ENCODE measurements at regions not wholly inside any gene's neighbourhood (a gene's known extent, or its start where the extent isn't known, plus 50 kb on each side); places are given as distances from the start of the nearest gene placed in this dataset.
"Not testable (repeated sequence)": the region's sequence is repeated elsewhere in the genome, so short reads cannot be mapped to it uniquely, and the experiment has no call there.

DNA sequence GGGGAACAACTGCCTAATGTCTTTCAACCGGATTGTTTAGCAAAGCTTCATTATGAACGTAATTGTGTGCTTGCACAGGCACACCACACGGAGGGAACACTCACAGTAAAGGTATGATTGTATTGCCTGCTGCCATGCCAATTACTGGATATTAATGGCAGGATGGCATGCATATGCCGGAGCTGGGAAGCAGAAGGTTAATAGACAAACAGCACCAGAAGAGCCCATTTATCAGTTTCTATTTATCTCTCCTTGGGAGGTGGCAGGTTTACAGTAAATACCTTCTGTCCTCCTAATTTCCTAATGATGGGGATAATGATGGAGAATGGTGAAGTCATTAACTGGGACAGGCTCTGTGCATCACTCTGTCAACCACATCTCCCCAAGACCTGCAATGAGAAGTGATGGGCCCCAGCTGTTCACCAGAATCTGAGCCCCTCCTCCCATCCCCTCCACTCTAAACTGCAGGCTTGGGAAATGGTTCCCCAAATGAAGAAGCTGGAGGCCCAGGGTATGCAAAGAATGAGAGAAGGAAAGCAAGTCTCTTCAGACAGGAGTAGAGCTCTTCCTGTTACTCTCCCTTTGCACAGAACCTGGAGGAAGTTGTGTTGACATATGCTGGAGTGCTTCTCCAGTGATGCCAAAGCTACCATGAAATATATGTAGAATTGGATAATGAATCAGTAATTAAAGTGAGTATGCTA, 160.8 kb downstream of the NAA11 start:
- H3K27ac ChIP-seq, result no peak overlapping the region
- no peak overlapping the region for H3K9ac ChIP-seq (ENCODE audit: insufficient read length)
- TF ChIP-seq POLR2AphosphoS5 (IDR thresholded peaks at IDR 0.05; ENCODE audit: borderline replicate concordance, low read depth, low read length) (no peak), FOXP2 (optimal IDR thresholded peaks at IDR 0.05; ENCODE audit: control extremely low read depth, extremely low read length, insufficient read depth) (no peak), EZH2 (IDR thresholded peaks at IDR 0.05) (no peak)
- H3K4me3 ChIP-seq, result no peak overlapping the region
- no peaks in the 10 kb centered on the region for H3K36me3 ChIP-seq (ENCODE audit: insufficient read depth, low read length)
- no peaks in the 10 kb centered on the region for H3K9me3 ChIP-seq (ENCODE audit: low read depth, low read length)
- no peak for DNase-seq (ENCODE audit: low read depth, low spot score)

DNA sequence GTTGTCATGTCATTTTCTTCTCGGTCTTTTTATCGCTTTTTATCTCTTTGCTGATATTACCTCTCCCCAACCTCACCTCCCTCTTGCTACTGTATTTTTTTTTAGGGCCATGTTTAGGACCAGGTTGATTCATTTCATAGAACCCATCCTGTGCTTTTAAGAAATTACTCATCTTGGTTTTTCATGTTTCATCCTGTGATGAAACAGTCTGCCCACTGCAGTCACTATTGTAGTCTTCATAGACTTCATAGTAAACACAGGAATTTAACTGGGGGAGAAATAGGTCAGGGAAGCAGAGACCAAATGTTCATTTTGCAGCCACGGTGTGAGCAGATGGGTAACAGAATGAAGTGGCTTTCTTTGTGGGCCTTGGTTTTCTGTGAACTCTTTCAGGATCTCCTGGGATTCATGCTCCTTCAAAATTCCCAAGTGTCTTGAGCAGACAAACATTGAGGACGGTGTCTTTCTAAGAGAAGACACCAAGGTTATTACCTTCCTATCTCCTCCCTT, 161.8 kb downstream of the NAA11 start:
- H3K9me3 ChIP-seq (ENCODE audit: low read depth, low read length), result no peaks in the 10 kb centered on the region
- no peak for TF ChIP-seq POLR2AphosphoS5 (IDR thresholded peaks at IDR 0.05; ENCODE audit: borderline replicate concordance, low read depth, low read length)
- no peak for TF ChIP-seq EZH2 (IDR thresholded peaks at IDR 0.05)
- no peak for TF ChIP-seq FOXP2 (optimal IDR thresholded peaks at IDR 0.05; ENCODE audit: control extremely low read depth, extremely low read length, insufficient read depth)
- H3K27ac ChIP-seq, result no peak overlapping the region
- H3K36me3 ChIP-seq (ENCODE audit: insufficient read depth, low read length), result no peaks in the 10 kb centered on the region
- H3K4me3 ChIP-seq, result no peak overlapping the region
- H3K9ac ChIP-seq (ENCODE audit: insufficient read length), result no peak overlapping the region
- no peak for DNase-seq (ENCODE audit: low read depth, low spot score)

DNA sequence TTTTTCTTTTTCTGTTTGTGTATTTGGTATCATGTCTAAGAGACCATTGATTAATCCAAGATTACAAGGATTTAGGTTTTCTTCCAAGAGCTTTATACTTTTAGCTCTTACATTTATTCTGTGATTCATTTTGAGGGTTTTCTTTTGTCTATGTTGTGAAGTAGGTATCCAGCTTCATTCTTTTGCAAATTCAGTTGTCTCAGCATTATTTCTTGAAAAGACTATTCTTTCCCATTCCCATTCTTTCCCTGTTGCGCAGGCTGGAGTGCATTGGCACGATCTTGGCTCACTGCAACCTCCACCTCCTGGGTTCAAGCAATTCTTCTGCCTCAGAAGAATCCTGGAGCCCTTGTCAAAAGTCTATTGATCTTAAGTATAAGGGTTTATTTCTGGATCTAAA, 164.9 kb downstream of the NAA11 start:
- no peak for DNase-seq (ENCODE audit: low read depth, low spot score)
- no peak for TF ChIP-seq POLR2AphosphoS5 (IDR thresholded peaks at IDR 0.05; ENCODE audit: borderline replicate concordance, low read depth, low read length)
- no peak for TF ChIP-seq FOXP2 (optimal IDR thresholded peaks at IDR 0.05; ENCODE audit: control extremely low read depth, extremely low read length, insufficient read depth)
- TF ChIP-seq EZH2 (IDR thresholded peaks at IDR 0.05), result no peak
- Histone ChIP-seq H3K27ac (no peak overlapping the region), H3K9ac (ENCODE audit: insufficient read length) (no peak overlapping the region), H3K4me3 (no peak overlapping the region), H3K36me3 (ENCODE audit: insufficient read depth, low read length) (no peaks in the 10 kb centered on the region), H3K9me3 (ENCODE audit: low read depth, low read length) (no peaks in the 10 kb centered on the region)

DNA sequence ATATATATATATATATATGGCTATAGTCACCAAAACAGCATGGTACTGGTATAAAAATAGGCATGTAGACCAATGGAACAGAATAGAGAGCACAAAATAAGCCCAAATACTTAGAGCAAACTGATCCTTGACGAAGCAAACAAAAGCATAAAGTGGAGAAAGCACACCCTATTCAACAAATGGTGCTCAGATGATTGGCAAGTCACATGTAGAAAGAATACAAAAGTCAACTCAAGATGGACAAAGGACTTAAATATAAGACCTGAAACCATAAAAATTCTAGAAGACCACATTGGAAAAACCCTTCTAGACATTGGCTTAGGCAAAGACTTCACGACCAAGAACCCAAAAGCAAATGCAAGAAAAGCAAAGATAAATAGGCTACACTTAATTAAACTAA, 167.2 kb downstream of the NAA11 start:
- not testable (repeated sequence) for H3K9me3 ChIP-seq (ENCODE audit: low read depth, low read length); H3K27ac ChIP-seq; H3K36me3 ChIP-seq (ENCODE audit: insufficient read depth, low read length); H3K9ac ChIP-seq (ENCODE audit: insufficient read length); H3K4me3 ChIP-seq; DNase-seq (ENCODE audit: low read depth, low spot score)

DNA sequence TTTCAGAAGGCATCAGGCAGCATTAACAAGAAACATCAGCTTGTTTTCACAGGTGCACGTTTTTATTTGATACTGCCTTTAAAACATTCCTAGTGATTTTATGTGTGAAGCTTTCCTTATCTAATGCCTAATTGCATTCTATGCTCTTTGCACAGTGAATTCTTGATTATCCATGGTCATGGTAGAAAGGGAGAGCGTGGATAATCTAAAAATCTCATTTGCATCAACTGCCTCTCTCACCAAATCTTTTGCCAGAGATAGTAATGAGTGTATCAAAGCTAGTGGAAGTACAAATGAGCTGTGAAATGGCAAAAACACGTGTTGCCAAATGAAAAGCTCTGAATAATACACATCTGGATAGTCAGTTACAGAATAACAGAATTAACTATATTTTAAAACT, 170.5 kb downstream of the NAA11 start:
- H3K27ac ChIP-seq, result no peak overlapping the region
- H3K4me3 ChIP-seq, result no peak overlapping the region
- no peak overlapping the region for H3K9ac ChIP-seq (ENCODE audit: insufficient read length)
- H3K9me3 ChIP-seq (ENCODE audit: low read depth, low read length), result no peaks in the 10 kb centered on the region
- peak; percentile 8 for DNase-seq (ENCODE audit: low read depth, low spot score)
- H3K36me3 ChIP-seq (ENCODE audit: insufficient read depth, low read length), result no peaks in the 10 kb centered on the region
- TF ChIP-seq FOXP2 (optimal IDR thresholded peaks at IDR 0.05; ENCODE audit: control extremely low read depth, extremely low read length, insufficient read depth) (no peak), POLR2AphosphoS5 (IDR thresholded peaks at IDR 0.05; ENCODE audit: borderline replicate concordance, low read depth, low read length) (no peak), EZH2 (IDR thresholded peaks at IDR 0.05) (no peak)

DNA sequence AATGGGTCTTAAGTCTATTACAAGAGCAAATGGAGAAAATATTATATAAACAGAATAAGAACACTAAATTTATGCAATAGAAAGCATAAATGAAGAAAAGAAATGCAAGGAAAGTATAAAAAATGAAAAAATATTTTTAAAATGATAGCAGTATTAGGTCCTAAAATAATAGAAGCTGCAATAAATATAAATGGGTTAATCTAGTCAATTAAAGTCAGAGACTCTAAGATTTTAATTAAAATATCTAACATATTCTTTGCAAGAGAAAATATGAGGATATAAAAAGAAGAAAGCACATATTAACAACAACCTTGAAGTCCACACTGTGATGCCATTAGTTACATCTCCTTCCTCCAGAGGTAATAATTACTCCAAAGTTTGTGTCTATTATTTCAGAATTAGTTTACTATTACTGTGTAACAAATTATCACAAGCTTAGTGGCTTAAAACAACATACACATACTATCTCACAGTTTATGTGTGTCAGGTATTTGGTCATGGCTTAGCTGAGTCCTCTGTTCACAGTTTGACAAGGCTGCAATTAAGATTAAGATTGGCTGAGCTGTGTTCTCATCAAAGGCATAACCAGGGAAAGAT, 174.9 kb downstream of the NAA11 start:
- Histone ChIP-seq H3K9me3 (ENCODE audit: low read depth, low read length) (no peaks in the 10 kb centered on the region), H3K27ac (no peak overlapping the region), H3K4me3 (no peak overlapping the region), H3K9ac (ENCODE audit: insufficient read length) (no peak overlapping the region), H3K36me3 (ENCODE audit: insufficient read depth, low read length) (no peaks in the 10 kb centered on the region)
- DNase-seq (ENCODE audit: low read depth, low spot score), result no peak
- TF ChIP-seq POLR2AphosphoS5 (IDR thresholded peaks at IDR 0.05; ENCODE audit: borderline replicate concordance, low read depth, low read length) (no peak), EZH2 (IDR thresholded peaks at IDR 0.05) (no peak), FOXP2 (optimal IDR thresholded peaks at IDR 0.05; ENCODE audit: control extremely low read depth, extremely low read length, insufficient read depth) (no peak)

DNA sequence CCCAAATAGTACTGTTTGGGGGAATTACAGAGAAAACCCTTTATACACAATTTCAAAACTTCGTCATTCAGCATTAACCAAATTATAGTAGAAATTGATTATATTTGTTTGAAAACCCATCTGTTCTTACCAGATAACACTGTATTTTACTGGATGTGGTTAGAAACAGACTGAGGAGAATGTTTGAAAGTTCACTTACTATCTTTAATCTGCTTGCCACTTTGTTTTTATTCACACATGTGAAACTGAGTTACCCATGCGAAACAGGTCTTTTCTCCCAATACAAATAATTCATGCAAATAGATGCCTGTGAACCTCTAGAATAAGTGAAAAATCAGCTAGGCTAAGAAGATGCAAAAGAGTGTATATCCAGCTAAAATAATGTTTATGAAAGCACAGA, 177.5 kb downstream of the NAA11 start:
- Histone ChIP-seq H3K36me3 (ENCODE audit: insufficient read depth, low read length) (no peaks in the 10 kb centered on the region), H3K4me3 (no peak overlapping the region), H3K9ac (ENCODE audit: insufficient read length) (no peak overlapping the region), H3K9me3 (ENCODE audit: low read depth, low read length) (no peaks in the 10 kb centered on the region), H3K27ac (no peak overlapping the region)
- DNase-seq (ENCODE audit: low read depth, low spot score), result no peak
- TF ChIP-seq POLR2AphosphoS5 (IDR thresholded peaks at IDR 0.05; ENCODE audit: borderline replicate concordance, low read depth, low read length) (no peak), EZH2 (IDR thresholded peaks at IDR 0.05) (no peak), FOXP2 (optimal IDR thresholded peaks at IDR 0.05; ENCODE audit: control extremely low read depth, extremely low read length, insufficient read depth) (no peak)

DNA sequence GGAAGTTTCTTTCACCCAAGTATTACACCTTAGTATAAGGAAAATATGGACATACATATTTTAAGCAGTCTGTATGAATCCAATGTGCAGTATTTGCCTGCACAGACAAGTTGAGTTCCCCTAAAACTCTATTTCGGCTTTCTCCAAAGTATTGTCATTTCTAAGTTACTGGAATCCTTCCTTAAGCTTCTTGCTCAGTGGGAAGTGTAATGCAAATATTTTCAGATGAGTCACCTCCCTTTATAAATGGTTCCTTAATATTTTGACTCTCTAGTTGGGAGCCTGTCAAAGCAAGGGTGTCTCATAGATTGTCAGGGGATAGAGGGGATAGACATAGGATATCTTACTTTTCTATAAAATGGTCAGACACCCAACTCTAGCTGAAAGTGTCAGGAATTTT, 178.6 kb downstream of the NAA11 start:
- Histone ChIP-seq H3K9ac (ENCODE audit: insufficient read length) (no peak overlapping the region), H3K4me3 (no peak overlapping the region), H3K9me3 (ENCODE audit: low read depth, low read length) (no peaks in the 10 kb centered on the region), H3K27ac (no peak overlapping the region), H3K36me3 (ENCODE audit: insufficient read depth, low read length) (no peaks in the 10 kb centered on the region)
- TF ChIP-seq EZH2 (IDR thresholded peaks at IDR 0.05) (no peak), POLR2AphosphoS5 (IDR thresholded peaks at IDR 0.05; ENCODE audit: borderline replicate concordance, low read depth, low read length) (no peak), FOXP2 (optimal IDR thresholded peaks at IDR 0.05; ENCODE audit: control extremely low read depth, extremely low read length, insufficient read depth) (no peak)
- DNase-seq (ENCODE audit: low read depth, low spot score), result no peak

DNA sequence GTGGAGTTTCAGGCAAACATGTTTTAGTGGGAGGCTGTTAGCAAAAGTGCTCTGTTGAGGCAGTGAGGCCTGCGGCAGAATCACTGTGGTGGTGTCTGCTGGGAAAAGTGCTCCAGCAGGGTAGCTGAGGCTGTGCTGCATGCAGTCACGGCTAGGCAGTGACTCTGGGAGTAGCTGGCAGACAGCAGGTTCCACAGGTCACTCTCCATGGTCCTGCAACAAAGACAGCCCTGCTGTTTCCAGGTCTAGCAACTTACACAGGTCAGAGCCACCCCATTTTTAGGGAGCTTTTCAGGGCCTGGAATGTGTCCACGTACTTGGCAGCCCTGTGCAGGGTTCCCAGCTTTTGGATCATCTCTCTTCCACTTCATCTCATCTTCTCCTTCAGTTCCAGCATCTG, 184.3 kb downstream of the NAA11 start:
- H3K9ac ChIP-seq (ENCODE audit: insufficient read length), result no peak overlapping the region
- no peak overlapping the region for H3K4me3 ChIP-seq
- TF ChIP-seq POLR2AphosphoS5 (IDR thresholded peaks at IDR 0.05; ENCODE audit: borderline replicate concordance, low read depth, low read length) (no peak), EZH2 (IDR thresholded peaks at IDR 0.05) (no peak), FOXP2 (optimal IDR thresholded peaks at IDR 0.05; ENCODE audit: control extremely low read depth, extremely low read length, insufficient read depth) (no peak)
- no peak for DNase-seq (ENCODE audit: low read depth, low spot score)
- no peaks in the 10 kb centered on the region for H3K36me3 ChIP-seq (ENCODE audit: insufficient read depth, low read length)
- H3K27ac ChIP-seq, result no peak overlapping the region
- H3K9me3 ChIP-seq (ENCODE audit: low read depth, low read length), result no peaks in the 10 kb centered on the region

Data from SK-N-MC (cell line).